ENCODE measurements at regions not wholly inside any gene's neighbourhood (a gene's known extent, or its start where the extent isn't known, plus 50 kb on each side); places are given as distances from the start of the nearest gene placed in this dataset.

DNA sequence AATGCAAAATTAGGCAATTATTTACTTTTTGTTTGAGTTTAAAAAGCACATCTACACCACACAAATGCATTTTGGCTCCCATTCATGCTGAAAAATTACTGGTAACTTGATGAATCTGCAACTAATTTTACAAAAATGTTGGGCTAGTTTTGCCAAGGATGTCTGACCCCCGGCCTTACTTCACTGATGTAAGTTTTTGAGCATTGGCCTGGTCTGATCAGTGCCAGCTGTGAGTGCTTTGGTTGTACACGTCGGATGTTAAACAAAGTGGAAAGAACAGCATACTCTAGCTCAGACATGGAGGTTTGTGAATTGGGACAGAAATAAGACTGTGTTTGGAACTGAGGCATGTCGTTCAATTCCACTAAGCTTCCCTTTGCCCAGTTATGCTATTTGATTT lies 1044.2 kb downstream of the TLE4 start:
- TF ChIP-seq POLR2A (IDR thresholded peaks at IDR 0.05) = no peak
- TF ChIP-seq, protein P1, sequence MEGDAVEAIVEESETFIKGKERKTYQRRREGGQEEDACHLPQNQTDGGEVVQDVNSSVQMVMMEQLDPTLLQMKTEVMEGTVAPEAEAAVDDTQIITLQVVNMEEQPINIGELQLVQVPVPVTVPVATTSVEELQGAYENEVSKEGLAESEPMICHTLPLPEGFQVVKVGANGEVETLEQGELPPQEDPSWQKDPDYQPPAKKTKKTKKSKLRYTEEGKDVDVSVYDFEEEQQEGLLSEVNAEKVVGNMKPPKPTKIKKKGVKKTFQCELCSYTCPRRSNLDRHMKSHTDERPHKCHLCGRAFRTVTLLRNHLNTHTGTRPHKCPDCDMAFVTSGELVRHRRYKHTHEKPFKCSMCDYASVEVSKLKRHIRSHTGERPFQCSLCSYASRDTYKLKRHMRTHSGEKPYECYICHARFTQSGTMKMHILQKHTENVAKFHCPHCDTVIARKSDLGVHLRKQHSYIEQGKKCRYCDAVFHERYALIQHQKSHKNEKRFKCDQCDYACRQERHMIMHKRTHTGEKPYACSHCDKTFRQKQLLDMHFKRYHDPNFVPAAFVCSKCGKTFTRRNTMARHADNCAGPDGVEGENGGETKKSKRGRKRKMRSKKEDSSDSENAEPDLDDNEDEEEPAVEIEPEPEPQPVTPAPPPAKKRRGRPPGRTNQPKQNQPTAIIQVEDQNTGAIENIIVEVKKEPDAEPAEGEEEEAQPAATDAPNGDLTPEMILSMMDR (IDR thresholded peaks at IDR 0.05) = no peak
- no peak for ATAC-seq
- intact Hi-C loops (cut with DNase I) = loop anchor here in 1 of 10 donors (1.0 kb wide), 1 partner anchor 27 kb away; no protein-coding TSS in a partner anchor

DNA sequence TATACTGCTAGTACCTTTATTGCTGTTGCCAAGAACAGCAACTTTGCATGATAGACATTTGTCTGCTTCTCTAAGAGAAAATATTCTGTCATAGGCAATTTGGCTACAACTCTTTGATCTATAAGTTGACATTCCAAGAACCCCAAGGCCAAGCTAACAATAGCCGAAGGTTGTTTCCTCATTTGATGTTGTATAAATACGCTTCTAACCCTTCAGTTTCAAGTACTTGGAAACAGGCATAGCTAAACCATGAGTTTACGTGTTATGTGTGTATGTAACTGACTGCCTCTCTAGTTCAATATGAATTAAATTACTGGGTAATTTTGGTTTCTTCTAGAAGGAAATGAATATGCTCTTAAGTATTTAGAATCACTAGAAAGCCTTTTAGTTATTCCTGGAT lies 1034.0 kb downstream of the TLE4 start:
- Histone ChIP-seq H3K9me3 (no peaks in the 10 kb centered on the region), H3K4me1 (no peaks in the 10 kb centered on the region), H3K4me3 (no peak overlapping the region), H3K36me3 (no peaks in the 10 kb centered on the region), H3K27ac (no peak overlapping the region), H3K27me3 (no peaks in the 10 kb centered on the region)
- ATAC-seq (no peak), DNase-seq (no peak)
- 71 to 77% (median 74%) methylated on average over 3 of the region's 3 CpGs for WGBS, 4 donors
- intact Hi-C loops (cut with DNase I) = no loop called here
- TF ChIP-seq, protein P1 (IDR thresholded peaks at IDR 0.05) = no peak
- TF ChIP-seq POLR2A (IDR thresholded peaks at IDR 0.05) = no peak

More for the DNA sequence above, 1044.2 kb downstream of the TLE4 start:
- Histone ChIP-seq H3K36me3 (no peaks in the 10 kb centered on the region), H3K27ac (no peak overlapping the region), H3K4me1 (no peaks in the 10 kb centered on the region), H3K27me3 (no peaks in the 10 kb centered on the region), H3K9me3 (peaks cover 0 to 9% (median 0%) of the 10 kb centered on the region in 12 donors), H3K4me3 (no peak overlapping the region)
- 64 to 78% (median 68%) methylated on average over 4 of the region's 4 CpGs for WGBS, 4 donors
- no peak for DNase-seq

DNA sequence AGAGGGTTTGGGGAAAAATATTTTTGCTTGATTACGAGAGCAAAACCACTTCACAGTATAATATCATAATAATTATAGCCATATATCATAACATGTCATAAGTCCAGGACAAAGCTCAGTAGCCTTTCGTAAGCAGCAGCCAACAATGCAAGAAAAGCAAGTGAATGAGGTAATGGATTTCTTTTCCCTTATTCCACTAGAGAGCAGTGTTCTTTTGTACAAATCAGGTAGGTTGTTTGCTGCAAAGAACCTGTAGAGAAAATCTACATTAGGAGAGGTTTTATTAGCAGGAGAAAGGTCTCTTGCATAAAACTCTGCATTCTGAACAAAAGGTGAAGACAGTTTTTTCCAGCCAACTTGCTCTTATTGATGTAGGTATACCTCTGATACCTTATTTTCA lies 1033.4 kb downstream of the TLE4 start:
- ATAC-seq (no peak), DNase-seq (no peak)
- Histone ChIP-seq H3K4me3 (no peak overlapping the region), H3K4me1 (no peaks in the 10 kb centered on the region), H3K36me3 (no peaks in the 10 kb centered on the region), H3K27me3 (no peaks in the 10 kb centered on the region), H3K27ac (no peak overlapping the region), H3K9me3 (no peaks in the 10 kb centered on the region)
- TF ChIP-seq, protein P1 (IDR thresholded peaks at IDR 0.05) = peak in 7 of 12 donors; percentile 15 to 52 (median 42)
- TF ChIP-seq POLR2A (IDR thresholded peaks at IDR 0.05) = no peak
- 35 to 47% (median 44%) methylated on average over 2 of the region's 2 CpGs for WGBS, 4 donors
- intact Hi-C loops (cut with DNase I) = no loop called here

DNA sequence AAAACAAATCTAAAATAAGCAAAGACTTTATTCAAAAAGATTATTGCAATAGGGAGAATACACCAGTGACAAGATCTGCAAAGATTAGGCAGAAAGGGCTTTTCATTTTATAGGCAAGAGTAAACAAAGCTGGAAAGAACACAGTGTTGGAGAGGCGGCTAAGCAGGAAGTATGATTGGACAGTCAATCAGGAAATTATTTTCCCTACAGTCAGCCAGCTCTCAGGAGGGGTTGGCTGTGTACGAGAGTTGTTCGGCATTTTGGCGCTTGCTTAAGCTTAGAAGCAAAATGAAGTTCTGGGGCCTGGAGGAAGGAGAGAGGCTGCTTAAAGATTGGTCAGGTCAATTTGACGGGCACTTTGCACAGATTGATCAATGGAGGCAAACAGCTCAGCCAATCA lies 1030.5 kb downstream of the TLE4 start:
- 58 to 76% (median 71%) methylated on average over 5 of the region's 5 CpGs for WGBS, 4 donors
- no peaks in the 10 kb centered on the region for H3K27me3 ChIP-seq
- ATAC-seq (no peak), DNase-seq (no peak)
- H3K27ac ChIP-seq = no peak overlapping the region
- no peak overlapping the region for H3K4me3 ChIP-seq
- H3K36me3 ChIP-seq = no peaks in the 10 kb centered on the region
- no peaks in the 10 kb centered on the region for H3K9me3 ChIP-seq
- H3K4me1 ChIP-seq = no peaks in the 10 kb centered on the region
- no peak for TF ChIP-seq POLR2A (IDR thresholded peaks at IDR 0.05)
- TF ChIP-seq, protein P1 (IDR thresholded peaks at IDR 0.05) = no peak
- intact Hi-C loops (cut with DNase I) = no loop called here
